Activated CD4-positive, alpha-beta T cell treated with anti-CD3 and anti-CD28 coated beads, Interleukin-2, amount 50 U/mL, for 1 hour (primary cell): ENCODE measurements at regions not wholly inside any gene's neighbourhood (a gene's known extent, or its start where the extent isn't known, plus 50 kb on each side); places are given as distances from the start of the nearest gene placed in this dataset.
"Not testable (repeated sequence)": the region's sequence is repeated elsewhere in the genome, so short reads cannot be mapped to it uniquely, and the experiment has no call there.

Source experiments
- DNase-seq: peaks from one replicate; pipeline ENCODE4 v3.0.0-alpha.2; 2020

DNA sequence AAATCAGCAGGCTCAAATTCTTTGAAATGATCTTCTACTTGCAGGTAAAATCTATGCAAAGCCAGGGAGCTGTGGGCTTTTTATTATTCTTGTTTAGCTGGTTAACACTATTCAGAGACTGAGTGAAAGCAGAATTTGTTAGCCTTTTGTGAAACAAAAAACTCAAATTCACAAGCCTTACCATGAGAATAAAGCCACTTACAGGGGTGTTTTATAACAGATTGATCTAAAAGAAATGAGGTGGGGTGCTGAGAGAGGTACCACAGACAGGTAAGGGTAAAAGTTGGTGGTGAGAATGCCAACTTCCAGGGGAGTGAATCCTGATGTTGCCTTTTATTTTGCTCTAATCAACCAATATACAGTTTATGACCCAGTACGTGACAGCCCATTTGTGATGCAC is 1585.6 kb downstream of the EFNA5 start:
- DNase-seq, result no peak

DNA sequence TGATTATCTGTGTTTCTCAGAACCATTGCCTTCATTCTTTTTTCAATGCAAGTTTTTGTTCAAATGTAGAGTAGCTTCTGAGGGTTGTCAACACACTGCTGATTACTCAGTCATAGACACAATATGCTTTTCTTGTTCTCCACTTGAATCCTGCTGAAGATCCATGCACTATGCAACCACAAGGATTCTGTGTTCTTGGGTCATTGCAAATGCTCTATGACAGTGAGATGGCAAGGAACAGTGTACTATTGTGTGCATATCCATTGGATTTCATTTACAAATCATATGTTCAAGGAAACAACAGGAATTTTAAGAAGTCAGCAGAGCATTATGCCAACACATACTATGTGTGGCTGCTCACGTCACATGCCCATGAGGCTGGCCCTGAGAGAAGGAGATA is 1590.2 kb downstream of the EFNA5 start:
- no peak for DNase-seq

GRCh38 chr5:106076655-106077054 is 1594.1 kb downstream of the EFNA5 start:
- DNase-seq, result no peak

DNA sequence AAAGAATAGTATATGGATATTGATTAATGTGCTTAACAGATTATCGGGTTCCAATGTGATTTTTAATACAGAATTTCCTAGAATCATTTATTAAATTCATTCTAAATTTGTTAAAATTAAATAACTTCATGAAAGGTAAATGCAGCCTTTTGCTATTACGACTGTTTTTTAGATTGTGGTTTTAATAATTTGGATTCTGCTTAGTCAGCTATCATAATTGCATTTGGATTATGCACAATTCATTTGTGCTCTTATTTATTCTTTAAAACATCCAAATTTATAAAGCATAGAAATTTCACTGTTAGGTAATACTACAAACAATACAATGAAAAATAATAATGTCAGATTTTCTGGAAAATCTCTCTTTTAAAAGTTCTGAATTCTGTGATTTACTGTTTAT is 1598.5 kb downstream of the EFNA5 start:
- no peak for DNase-seq

DNA sequence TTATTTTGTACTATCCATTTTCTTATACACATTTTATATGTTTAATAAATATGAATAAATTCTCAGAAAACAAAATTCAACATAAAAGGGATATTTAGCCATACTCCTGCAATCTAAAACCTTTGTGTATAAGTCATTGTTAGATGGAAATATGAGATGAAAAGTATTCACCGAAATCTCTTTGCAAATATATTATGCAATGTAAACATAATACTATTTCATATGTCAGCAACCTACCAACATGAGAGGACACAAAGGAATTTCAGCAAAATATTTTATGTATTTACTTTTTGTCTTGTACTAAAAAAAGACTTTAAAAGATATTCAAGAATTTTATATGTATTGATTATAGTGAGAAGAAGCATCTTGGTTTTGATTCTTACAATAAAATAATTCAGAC is 1623.4 kb downstream of the EFNA5 start:
- no peak for DNase-seq

GRCh38 chr5:106032069-106032468 is 1638.7 kb downstream of the EFNA5 start:
- DNase-seq, result not testable (repeated sequence)

GRCh38 chr5:106028314-106028713 is 1642.4 kb downstream of the EFNA5 start:
- DNase-seq, result no peak

DNA sequence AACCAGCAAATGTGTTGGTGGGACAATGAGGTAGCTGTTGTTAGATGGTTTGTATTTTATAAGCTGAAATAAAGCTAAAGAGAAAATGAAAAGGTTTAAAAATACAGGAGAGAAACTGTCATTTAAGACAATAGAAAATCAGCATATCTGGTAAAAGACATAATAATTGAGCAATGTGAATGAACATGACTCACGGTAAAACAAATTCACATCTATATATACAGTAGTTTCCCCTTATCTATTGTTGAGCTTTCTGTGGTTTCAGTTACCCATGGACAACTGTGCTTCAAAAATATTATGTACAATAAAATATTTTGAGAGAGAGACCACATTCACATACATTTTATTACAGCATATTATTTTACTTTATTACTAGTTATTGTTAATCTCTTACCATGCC is 1649.8 kb downstream of the EFNA5 start:
- DNase-seq, result no peak

- DNase-seq, result no peak
Measured at GRCh38 chr5:106019261-106019660, 1651.5 kb downstream of the EFNA5 start.

DNA sequence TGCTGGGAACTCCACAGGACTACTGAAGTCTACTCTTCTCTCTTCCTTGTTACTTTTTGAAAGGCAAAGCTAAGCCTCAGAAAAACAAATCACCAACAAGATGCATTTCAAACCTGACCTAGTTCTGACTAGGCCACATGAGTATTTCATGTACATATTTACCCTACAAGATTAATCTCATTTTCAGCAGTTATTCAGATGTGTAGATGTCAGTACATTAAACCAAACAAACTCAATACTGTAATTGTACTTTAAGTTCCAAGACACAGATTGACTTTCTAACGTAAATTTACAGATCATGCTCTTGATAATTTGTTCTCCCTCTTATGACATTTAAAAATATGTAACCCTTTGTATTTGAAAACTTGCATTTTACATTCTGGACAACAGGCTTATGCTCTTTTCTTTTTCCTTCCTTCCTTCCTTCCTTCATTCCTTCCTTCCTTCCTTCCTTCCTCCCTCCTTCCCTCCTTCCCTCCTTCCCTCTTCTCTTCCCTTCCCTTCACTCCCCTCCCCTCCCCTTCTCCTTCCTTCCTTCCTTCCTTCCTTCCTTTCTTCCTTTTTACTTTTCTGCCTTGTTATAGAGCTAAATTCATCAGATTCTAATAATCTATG is 1653.4 kb downstream of the EFNA5 start:
- DNase-seq, result no peak

DNA sequence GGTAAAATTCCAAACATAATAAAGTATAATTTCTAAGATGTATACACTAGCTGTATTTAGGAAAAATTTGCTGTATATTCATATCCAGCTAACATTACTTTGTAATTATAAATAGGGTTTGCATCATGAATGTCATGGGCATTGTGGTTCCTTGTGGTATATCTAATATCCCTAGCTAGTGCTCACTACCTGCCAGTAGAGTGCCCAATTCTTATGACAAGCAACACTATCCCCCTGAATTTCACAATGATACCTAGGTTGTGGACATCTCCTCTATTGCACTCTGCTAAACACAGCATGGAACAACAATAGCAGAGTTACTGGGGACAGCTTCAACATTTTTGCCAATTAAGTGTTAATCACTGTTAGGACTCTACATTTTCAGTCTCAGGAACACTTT is 1656.5 kb downstream of the EFNA5 start:
- DNase-seq, result no peak

DNA sequence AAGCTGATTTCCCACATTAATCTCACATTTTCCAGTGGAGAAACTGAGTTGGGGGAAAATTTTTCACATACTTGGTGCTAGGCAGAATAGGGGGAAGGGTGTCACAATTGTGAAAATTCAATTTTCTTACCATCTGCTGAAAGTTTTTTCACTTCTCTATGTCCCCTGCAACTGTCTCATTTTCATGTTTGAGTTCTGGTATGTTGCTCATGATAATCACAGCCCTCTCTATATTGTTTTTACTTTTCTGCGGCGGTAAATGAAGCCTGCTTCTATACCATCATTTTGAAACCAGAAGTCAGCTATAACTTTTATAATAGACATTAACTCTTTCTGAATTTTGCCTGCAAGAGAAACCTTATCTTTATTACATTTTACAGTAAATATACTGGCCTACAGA is 1664.5 kb downstream of the EFNA5 start:
- DNase-seq, result no peak

DNA sequence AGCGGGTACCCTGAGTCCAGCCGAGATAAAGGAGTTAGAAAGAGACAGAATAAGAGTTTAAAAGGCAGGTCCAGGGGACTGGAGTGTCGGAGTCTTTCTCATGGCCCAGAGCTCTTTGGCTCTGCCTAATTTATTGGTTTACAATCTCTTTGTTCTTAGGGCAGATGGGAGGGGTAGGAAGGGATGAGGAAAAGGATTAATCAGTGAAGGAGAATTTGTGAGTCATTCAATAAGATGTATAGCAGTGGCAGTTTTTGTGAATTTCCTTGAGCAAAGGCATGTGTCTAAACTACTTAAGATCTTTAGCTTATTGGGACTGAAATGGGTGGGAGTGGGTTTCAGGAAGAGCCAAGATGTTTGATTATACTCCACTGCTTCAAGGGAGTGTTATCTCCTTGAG is 1671.7 kb downstream of the EFNA5 start:
- not testable (repeated sequence) for DNase-seq

- no peak for DNase-seq
Measured at GRCh38 chr5:105993027-105993426, 1677.7 kb downstream of the EFNA5 start.

GRCh38 chr5:105982526-105982925 is 1688.2 kb downstream of the EFNA5 start:
- no peak for DNase-seq

DNA sequence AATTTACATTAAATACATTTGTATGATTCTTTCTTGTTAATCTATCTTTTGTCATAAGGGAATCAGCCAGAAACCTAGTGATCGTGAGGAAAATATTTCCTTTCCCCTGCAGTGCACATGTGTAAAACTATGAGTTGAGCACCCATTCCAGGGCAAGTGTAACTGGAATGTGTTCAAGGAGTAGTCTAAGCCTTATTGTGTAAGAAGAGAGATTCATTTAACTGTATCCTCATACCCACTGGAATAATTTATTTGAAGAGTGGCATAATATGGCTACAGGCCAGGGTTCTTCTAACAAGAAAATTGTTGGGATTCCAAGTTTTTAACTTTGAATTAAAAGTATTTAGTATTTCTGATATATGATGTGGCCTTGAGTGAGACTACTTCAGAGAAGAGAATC is 1692.7 kb downstream of the EFNA5 start:
- DNase-seq, result no peak

- DNase-seq, result no peak
Measured at GRCh38 chr5:105977163-105977562, 1693.6 kb downstream of the EFNA5 start.

- DNase-seq, result no peak
Measured at GRCh38 chr5:105970919-105971318, 1699.8 kb downstream of the EFNA5 start.

DNA sequence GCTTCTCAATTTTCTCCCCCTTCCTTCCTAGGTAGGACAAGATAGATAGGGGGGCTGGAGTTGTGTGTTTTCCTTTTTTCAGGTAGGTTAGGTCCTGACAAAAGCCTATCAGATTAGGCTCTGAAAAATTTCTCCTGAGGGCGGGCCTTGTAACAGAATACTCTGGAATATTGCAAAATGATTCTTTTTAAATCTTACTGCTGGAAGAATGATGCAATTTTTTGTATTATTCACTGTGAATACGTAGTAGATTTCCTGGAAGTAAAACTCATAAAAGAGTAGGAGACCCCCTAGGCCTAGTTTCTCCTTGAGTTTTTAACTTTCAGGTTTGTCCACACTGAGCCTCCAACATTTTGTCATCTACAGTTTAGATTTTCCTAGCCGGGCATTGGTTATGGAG is 1701.8 kb downstream of the EFNA5 start:
- no peak for DNase-seq

DNA sequence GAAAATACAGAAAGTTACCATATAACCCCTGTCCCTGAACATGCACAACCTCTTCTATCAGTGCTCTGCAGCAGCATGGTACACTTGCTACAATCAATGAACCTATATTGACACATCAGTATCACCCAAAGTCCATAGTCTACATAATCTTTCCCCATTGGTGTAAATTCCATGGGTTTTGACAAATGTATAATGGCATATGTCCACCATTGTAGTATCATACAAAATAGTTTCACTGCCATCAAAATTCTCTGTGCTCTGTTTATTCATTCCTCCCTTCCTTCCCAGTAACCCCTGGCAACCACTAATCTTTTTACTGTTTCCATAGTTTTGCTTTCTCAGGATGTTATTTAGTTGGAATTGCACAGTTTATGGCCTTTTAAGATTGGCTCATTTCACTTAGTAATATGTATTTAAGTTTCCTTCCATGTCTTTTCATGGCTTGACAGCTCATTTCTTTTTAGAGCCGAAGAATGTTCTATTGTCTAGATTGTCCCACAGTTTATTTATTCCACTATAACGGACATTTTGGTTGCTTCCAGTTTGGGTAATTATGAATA is 1707.0 kb downstream of the EFNA5 start:
- DNase-seq, result no peak

- DNase-seq, result no peak
Measured at GRCh38 chr5:105961572-105961971, 1709.2 kb downstream of the EFNA5 start.

- no peak for DNase-seq
Measured at GRCh38 chr5:105956456-105957196, 1714.1 kb downstream of the EFNA5 start.

GRCh38 chr5:105954341-105954740 is 1716.4 kb downstream of the EFNA5 start:
- no peak for DNase-seq

- no peak for DNase-seq
Measured at GRCh38 chr5:105953616-105954015, 1717.1 kb downstream of the EFNA5 start.

DNA sequence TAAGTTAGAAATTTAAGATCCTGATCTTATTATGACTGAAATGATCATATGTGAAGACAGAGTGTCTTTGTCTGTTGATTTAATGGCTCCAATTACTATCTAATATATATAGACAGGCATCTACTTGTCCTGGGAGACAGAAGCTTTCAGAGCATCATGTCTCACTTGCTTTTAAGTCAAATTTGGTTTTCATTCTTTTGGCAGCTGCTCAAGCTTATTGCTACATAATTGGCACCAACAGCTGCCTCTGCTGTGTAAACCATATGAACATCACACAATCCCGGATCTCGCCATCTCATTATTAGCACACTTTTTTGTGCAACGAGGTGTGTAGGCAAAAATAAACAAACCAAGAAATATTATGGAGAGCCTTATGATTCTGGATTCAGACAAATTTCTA is 1717.9 kb downstream of the EFNA5 start:
- DNase-seq, result no peak
